Activated CD4-positive, alpha-beta memory T cell treated with anti-CD3 and anti-CD28 coated beads for 36 hours (primary cell): ENCODE measurements at regions not wholly inside any gene's neighbourhood (a gene's known extent, or its start where the extent isn't known, plus 50 kb on each side); places are given as distances from the start of the nearest gene placed in this dataset.
"Not testable (repeated sequence)": the region's sequence is repeated elsewhere in the genome, so short reads cannot be mapped to it uniquely, and the experiment has no call there.

Experiments
- CTCF ChIA-PET: fragments of 350-600 bp; sonication (Branson Sonifier 250); formaldehyde crosslinking; loops from one replicate; lab custom pipeline; 2021; ENCODE audit warnings: antibody characterized with exemption, inconsistent platforms; lab: Charles Lee
- POLR2A ChIA-PET: fragments of 350-600 bp; sonication (Branson Sonifier 250); formaldehyde crosslinking; loops from one replicate; lab custom pipeline; 2021; ENCODE audit warnings: antibody characterized with exemption; lab: Charles Lee
- DNase-seq: peaks from one replicate; pipeline ENCODE4 v3.0.0-alpha.2; 2020
- H3K27ac Mint-ChIP-seq: one replicate; pipeline ENCODE4 v1.8.0; 2021; ENCODE audit warnings: mixed read lengths
- H3K27me3 Mint-ChIP-seq: one replicate; pipeline ENCODE4 v1.8.0; 2021; ENCODE audit warnings: mixed read lengths
- H3K36me3 Mint-ChIP-seq: one replicate; pipeline ENCODE4 v1.8.0; 2021; ENCODE audit warnings: mixed read lengths
- H3K4me1 Mint-ChIP-seq: one replicate; pipeline ENCODE4 v1.8.0; 2021; ENCODE audit warnings: low read depth, mixed read lengths
- H3K4me3 Mint-ChIP-seq: one replicate; pipeline ENCODE4 v1.8.0; 2021; ENCODE audit warnings: mild to moderate bottlenecking, mixed read lengths
- H3K9me3 Mint-ChIP-seq: one replicate; pipeline ENCODE4 v1.8.0; 2021; ENCODE audit warnings: mixed read lengths
- intact Hi-C: fragments of 100-400 bp; cut with micrococcal nuclease; formaldehyde crosslinking; loops from one replicate; pipeline ENCODE4 v1.15.1; 2023

- Mint-ChIP-seq H3K36me3 (no peaks in the 10 kb centered on the region), H3K9me3 (no peaks in the 10 kb centered on the region), H3K27ac (no peak overlapping the region), H3K27me3 (peaks cover 2% of the 10 kb centered on the region), H3K4me1 (no peaks in the 10 kb centered on the region), H3K4me3 (no peak overlapping the region)
- DNase-seq, result no peak
- ChIA-PET POLR2A (no interaction called here), CTCF (no interaction called here)
- intact Hi-C loops, result no loop called here
Observed at GRCh38 chr4:145266881-145267280, 86.5 kb upstream of the OTUD4 start.

DNA sequence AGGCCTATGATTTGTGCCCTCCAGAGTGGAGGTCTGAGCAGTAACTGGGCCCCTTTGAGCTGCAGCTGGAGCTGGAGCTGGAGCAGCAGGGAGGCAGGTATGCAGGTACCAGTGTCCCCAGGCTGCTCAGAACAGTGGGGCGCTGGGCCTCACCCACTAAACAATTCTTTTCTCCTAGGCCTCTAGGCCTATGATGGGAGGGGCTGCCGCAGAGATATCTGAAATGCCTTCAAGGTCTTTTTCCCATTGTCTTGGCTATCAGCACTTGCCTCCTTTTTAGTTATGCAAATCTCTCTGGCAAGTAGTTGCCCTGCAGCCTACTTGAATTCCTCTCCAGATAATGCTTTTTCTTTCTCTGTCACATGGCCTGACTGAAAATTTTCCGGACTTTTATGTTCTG, 79.7 kb upstream of the OTUD4 start:
- Mint-ChIP-seq H3K27me3 (peaks cover 2% of the 10 kb centered on the region), H3K9me3 (peaks cover 4% of the 10 kb centered on the region)
- POLR2A ChIA-PET, result no interaction called here

GRCh38 chr4:145255311-145255710, 74.9 kb upstream of the OTUD4 start:
- H3K27me3 Mint-ChIP-seq, H3K9me3 Mint-ChIP-seq, POLR2A ChIA-PET, H3K36me3 Mint-ChIP-seq, DNase-seq, H3K27ac Mint-ChIP-seq, H3K4me1 Mint-ChIP-seq, H3K4me3 Mint-ChIP-seq, intact Hi-C loops, CTCF ChIA-PET: not testable (repeated sequence)

More for the DNA sequence above, 79.7 kb upstream of the OTUD4 start:
- intact Hi-C loops, result no loop called here
- no peak overlapping the region for H3K4me3 Mint-ChIP-seq
- DNase-seq, result no peak
- CTCF ChIA-PET, result no interaction called here
- no peaks in the 10 kb centered on the region for H3K4me1 Mint-ChIP-seq
- H3K36me3 Mint-ChIP-seq, result no peaks in the 10 kb centered on the region
- no peak overlapping the region for H3K27ac Mint-ChIP-seq

DNA sequence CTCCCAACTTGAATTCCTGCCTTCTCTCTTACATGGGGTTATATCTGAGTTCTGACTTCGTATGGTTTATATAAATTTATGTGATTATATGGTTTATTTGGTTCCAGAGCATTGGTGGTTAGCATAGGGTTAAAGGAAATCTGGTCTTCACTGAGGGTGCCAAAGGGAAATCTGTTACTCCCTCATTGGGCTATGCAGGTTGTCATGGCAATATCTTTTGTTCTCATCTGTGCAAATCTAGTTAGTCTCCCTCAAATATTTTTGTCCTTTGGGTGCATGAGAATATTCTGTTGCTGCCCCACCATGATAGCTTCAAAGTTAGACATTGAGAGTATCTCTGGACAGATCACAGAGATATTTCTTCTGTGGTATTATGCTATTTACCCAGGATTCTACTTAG, 71.8 kb upstream of the OTUD4 start:
- intact Hi-C loops, result no loop called here
- H3K9me3 Mint-ChIP-seq, result no peaks in the 10 kb centered on the region
- H3K36me3 Mint-ChIP-seq, result no peaks in the 10 kb centered on the region
- ChIA-PET POLR2A (no interaction called here), CTCF (no interaction called here)
- DNase-seq, result no peak
- no peaks in the 10 kb centered on the region for H3K4me1 Mint-ChIP-seq
- no peak overlapping the region for H3K27ac Mint-ChIP-seq
- H3K4me3 Mint-ChIP-seq, result no peak overlapping the region
- H3K27me3 Mint-ChIP-seq, result peaks cover 19% of the 10 kb centered on the region

GRCh38 chr4:145251391-145251790, 71.0 kb upstream of the OTUD4 start:
- Mint-ChIP-seq H3K9me3 (no peaks in the 10 kb centered on the region), H3K4me3 (no peak overlapping the region), H3K27ac (no peak overlapping the region), H3K4me1 (no peaks in the 10 kb centered on the region), H3K27me3 (peaks cover 19% of the 10 kb centered on the region), H3K36me3 (no peaks in the 10 kb centered on the region)
- intact Hi-C loops, result no loop called here
- DNase-seq, result no peak
- ChIA-PET POLR2A (no interaction called here), CTCF (no interaction called here)

GRCh38 chr4:145248971-145249370, 68.6 kb upstream of the OTUD4 start:
- no peak for DNase-seq
- Mint-ChIP-seq H3K9me3 (no peaks in the 10 kb centered on the region), H3K27ac (no peak overlapping the region), H3K4me1 (no peaks in the 10 kb centered on the region), H3K27me3 (peaks cover 20% of the 10 kb centered on the region), H3K4me3 (no peak overlapping the region), H3K36me3 (no peaks in the 10 kb centered on the region)
- CTCF ChIA-PET, result no interaction called here
- intact Hi-C loops, result no loop called here
- POLR2A ChIA-PET, result no interaction called here

- ChIA-PET CTCF (interaction anchor here (2.2 kb wide), 1 partner anchor 14 kb away, joined by 5 read pairs; no protein-coding TSS in a partner anchor), POLR2A (no interaction called here)
- Mint-ChIP-seq H3K27me3 (peaks cover 23% of the 10 kb centered on the region), H3K4me1 (no peaks in the 10 kb centered on the region), H3K27ac (no peak overlapping the region), H3K9me3 (no peaks in the 10 kb centered on the region), H3K4me3 (no peak overlapping the region), H3K36me3 (no peaks in the 10 kb centered on the region)
- intact Hi-C loops, result no loop called here
- DNase-seq, result no peak
Observed at GRCh38 chr4:145248502-145248901, 68.1 kb upstream of the OTUD4 start.

DNA sequence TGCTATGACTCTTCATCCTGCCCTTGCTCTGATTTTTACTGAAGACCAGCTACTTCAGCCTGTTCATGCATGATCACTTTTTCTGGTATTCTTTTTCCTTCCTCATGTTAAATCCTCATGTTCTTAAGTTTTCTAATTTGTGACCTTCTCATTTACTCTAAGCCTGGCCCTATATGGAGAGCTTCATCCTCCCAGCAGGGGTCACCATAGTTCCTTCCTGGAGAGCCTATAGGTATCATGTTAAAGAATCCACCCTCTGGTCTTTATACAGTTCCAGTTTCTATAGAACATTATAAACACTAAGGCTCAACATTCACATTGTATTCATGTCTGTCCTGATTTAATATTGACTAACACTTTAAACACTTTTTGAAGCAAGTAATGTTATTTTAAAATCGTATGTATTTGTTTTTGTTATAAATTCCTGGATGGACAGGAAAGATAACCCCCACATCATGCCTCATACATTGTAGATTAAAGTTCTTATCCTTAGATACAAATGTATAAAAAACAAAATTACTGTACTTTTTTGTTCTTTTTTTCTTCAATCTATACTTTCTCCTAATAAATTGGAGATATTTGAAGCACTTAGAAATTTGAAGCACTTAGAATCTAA, 53.8 kb upstream of the OTUD4 start:
- Mint-ChIP-seq H3K27ac (no peak overlapping the region), H3K27me3 (no peaks in the 10 kb centered on the region), H3K9me3 (peaks cover 3% of the 10 kb centered on the region), H3K4me1 (no peaks in the 10 kb centered on the region), H3K36me3 (no peaks in the 10 kb centered on the region), H3K4me3 (no peak overlapping the region)
- CTCF ChIA-PET, result interaction anchor here (0.7 to 4.7 kb wide), 14 partner anchors 13 to 390 kb away, joined by 3 to 52 read pairs (median 4); no protein-coding TSS in a partner anchor
- intact Hi-C loops, result loop anchor here (1.0 to 5.0 kb wide), 5 partner anchors 263 to 1060 kb away; partner anchors contain the start of gene MMAA
- peak; percentile 65 for DNase-seq
- POLR2A ChIA-PET, result no interaction called here

DNA sequence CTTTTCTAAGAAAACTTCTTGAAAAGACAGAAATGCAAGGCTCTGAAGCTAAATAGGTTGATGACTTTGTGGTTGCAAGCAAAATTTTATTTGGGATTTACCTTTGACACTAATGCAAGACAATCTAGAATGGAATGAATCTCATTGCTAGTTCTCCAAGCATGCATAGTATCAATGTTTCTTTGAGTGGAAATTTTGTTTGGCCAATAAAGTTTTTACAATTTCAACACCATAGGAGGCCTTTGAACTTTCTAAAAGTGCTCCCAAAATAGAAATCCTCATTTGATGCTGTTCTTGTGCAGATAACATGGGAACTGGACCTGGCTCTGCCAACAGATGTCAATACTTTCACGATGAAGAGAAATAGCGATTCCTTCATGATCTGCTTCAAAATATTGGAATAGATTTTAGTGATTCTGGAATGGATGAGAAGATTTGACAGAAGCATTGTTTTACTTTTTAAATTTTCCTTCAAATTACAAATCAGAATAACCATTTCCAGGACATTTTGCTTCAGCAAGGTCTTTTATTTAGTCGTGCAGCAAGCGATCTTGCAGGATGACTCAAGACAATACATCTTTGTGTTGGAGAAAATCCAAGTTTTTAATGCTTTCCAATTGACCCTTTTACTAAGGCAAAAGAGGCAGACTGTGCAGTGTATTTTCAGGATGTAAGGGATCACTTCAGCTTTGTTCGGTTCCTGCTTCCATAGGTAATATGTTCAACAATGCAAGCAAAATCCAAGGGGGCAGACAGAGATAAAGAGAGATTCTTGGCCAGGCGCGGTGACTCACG, 51.7 kb upstream of the OTUD4 start:
- H3K27ac Mint-ChIP-seq, result no peak overlapping the region
- CTCF ChIA-PET, result interaction anchor here (1.0 to 2.1 kb wide), 5 partner anchors 16 to 385 kb away, joined by 3 to 7 read pairs (median 3); no protein-coding TSS in a partner anchor
- POLR2A ChIA-PET, result no interaction called here

GRCh38 chr4:145230726-145231125, 50.3 kb upstream of the OTUD4 start:
- CTCF ChIA-PET, result interaction anchor here (1.0 to 2.1 kb wide), 5 partner anchors 14 to 387 kb away, joined by 3 to 7 read pairs (median 3); no protein-coding TSS in a partner anchor
- Mint-ChIP-seq H3K36me3 (no peaks in the 10 kb centered on the region), H3K4me3 (no peak overlapping the region), H3K9me3 (no peaks in the 10 kb centered on the region), H3K27ac (no peak overlapping the region), H3K27me3 (peaks cover 4% of the 10 kb centered on the region), H3K4me1 (no peaks in the 10 kb centered on the region)
- intact Hi-C loops, result loop anchor here (5.0 kb wide), 1 partner anchor 267 kb away; no protein-coding TSS in a partner anchor
- POLR2A ChIA-PET, result no interaction called here
- no peak for DNase-seq

More for the DNA sequence above, 51.7 kb upstream of the OTUD4 start:
- no peaks in the 10 kb centered on the region for H3K36me3 Mint-ChIP-seq
- peaks cover 4% of the 10 kb centered on the region for H3K27me3 Mint-ChIP-seq
- DNase-seq, result no peak
- intact Hi-C loops, result loop anchor here (5.0 kb wide), 1 partner anchor 265 kb away; no protein-coding TSS in a partner anchor
- no peaks in the 10 kb centered on the region for H3K4me1 Mint-ChIP-seq
- no peaks in the 10 kb centered on the region for H3K9me3 Mint-ChIP-seq
- no peak overlapping the region for H3K4me3 Mint-ChIP-seq
